C4-2B (cell line): ENCODE measurements at regions not wholly inside any gene's neighbourhood (a gene's known extent, or its start where the extent isn't known, plus 50 kb on each side); places are given as distances from the start of the nearest gene placed in this dataset.
"Not testable (repeated sequence)": the region's sequence is repeated elsewhere in the genome, so short reads cannot be mapped to it uniquely, and the experiment has no call there.

Experiments used
- ZFX ChIP-seq: fragments of 450-650 bp; IDR thresholded peaks from 2 replicates; pipeline ENCODE4 v1.6.1; 2017
- TF ChIP-seq, protein P1 (sequence below): fragments of 450-650 bp; conservative IDR thresholded peaks from 2 replicates; pipeline ENCODE4 v1.5.1; 2017; ENCODE audit warnings: mild to moderate bottlenecking

DNA sequence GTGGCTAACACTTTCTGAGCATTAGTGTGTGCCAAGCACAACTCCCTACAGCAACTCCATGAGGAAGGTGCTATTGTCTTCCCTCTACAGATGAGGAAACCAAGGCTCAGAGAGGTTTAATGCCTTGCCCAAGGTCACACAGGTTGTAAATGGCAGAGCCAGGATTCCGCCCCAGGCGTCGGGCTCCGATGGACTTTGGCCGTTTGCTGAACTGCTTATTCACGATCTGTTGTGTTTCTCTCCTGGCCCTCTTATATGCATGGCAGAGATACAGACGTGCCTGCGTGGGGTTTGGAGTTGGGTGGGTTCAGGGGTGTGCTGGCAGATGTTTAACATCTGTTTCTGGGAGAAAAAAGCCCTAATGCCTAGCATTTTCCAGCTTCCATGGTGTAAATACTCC is 117.4 kb downstream of the ZNF267 start:
- TF ChIP-seq, protein P1, sequence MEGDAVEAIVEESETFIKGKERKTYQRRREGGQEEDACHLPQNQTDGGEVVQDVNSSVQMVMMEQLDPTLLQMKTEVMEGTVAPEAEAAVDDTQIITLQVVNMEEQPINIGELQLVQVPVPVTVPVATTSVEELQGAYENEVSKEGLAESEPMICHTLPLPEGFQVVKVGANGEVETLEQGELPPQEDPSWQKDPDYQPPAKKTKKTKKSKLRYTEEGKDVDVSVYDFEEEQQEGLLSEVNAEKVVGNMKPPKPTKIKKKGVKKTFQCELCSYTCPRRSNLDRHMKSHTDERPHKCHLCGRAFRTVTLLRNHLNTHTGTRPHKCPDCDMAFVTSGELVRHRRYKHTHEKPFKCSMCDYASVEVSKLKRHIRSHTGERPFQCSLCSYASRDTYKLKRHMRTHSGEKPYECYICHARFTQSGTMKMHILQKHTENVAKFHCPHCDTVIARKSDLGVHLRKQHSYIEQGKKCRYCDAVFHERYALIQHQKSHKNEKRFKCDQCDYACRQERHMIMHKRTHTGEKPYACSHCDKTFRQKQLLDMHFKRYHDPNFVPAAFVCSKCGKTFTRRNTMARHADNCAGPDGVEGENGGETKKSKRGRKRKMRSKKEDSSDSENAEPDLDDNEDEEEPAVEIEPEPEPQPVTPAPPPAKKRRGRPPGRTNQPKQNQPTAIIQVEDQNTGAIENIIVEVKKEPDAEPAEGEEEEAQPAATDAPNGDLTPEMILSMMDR = not testable (repeated sequence)
- TF ChIP-seq ZFX = not testable (repeated sequence)
